Loucy (cell line): ENCODE measurements at regions not wholly inside any gene's neighbourhood (a gene's known extent, or its start where the extent isn't known, plus 50 kb on each side); places are given as distances from the start of the nearest gene placed in this dataset.

Source experiments
- H2AFZ ChIP-seq: fragments of 200-600 bp; sonication (generic); 2 replicates; pipeline ENCODE4 v1.6.0; 2016; ENCODE audit warnings: antibody characterized with exemption, mild to moderate bottlenecking, low read length, moderate library complexity
- H3F3A ChIP-seq: fragments of 200-600 bp; 2 replicates; pipeline ENCODE4 v1.6.0; 2016; ENCODE audit warnings: antibody characterized with exemption, low read depth, mild to moderate bottlenecking
- H3K27me3 ChIP-seq: fragments of 200-600 bp; sonication (generic); 2 replicates; pipeline ENCODE4 v1.6.1; 2014; ENCODE audit warnings: low read length, mild to moderate bottlenecking; ENCODE audit not compliant: insufficient read depth, poor library complexity, severe bottlenecking
- H3K36me3 ChIP-seq: fragments of 200-600 bp; sonication (generic); 2 replicates; pipeline ENCODE4 v1.6.1; 2016; ENCODE audit warnings: low read length; ENCODE audit not compliant: insufficient read depth
- H3K4me1 ChIP-seq: fragments of 200-600 bp; sonication (generic); 2 replicates; pipeline ENCODE4 v1.5.1; 2014; ENCODE audit warnings: low read length, mild to moderate bottlenecking; ENCODE audit not compliant: insufficient read depth, poor library complexity, severe bottlenecking
- H3K4me2 ChIP-seq: fragments of 200-600 bp; sonication (generic); 2 replicates; pipeline ENCODE4 v1.6.0; 2014; ENCODE audit warnings: antibody characterized with exemption, low read length, low read depth, mild to moderate bottlenecking; ENCODE audit not compliant: poor library complexity, severe bottlenecking
- H3K4me3 ChIP-seq: fragments of 200-600 bp; sonication (generic); 2 replicates; pipeline ENCODE4 v1.5.1; 2014; ENCODE audit warnings: low read length, mild to moderate bottlenecking, mixed read lengths; ENCODE audit not compliant: poor library complexity, severe bottlenecking
- H3K79me2 ChIP-seq: fragments of 200-600 bp; sonication (generic); 2 replicates; pipeline ENCODE4 v1.6.1; 2014; ENCODE audit warnings: low read length; ENCODE audit not compliant: insufficient read depth
- H3K9ac ChIP-seq: fragments of 200-600 bp; sonication (generic); 2 replicates; pipeline ENCODE4 v1.6.0; 2014; ENCODE audit warnings: mild to moderate bottlenecking, low read depth, low read length, moderate library complexity; ENCODE audit not compliant: poor library complexity, severe bottlenecking
- H3K9me2 ChIP-seq: fragments of 200-600 bp; sonication (generic); replicated peaks from 2 replicates; pipeline ENCODE4 v1.6.1; 2016; ENCODE audit warnings: low read depth, low read length, mixed read lengths
- H3K9me3 ChIP-seq: fragments of 200-600 bp; sonication (generic); 2 replicates; pipeline ENCODE4 v1.6.1; 2014; ENCODE audit warnings: mild to moderate bottlenecking, antibody characterized with exemption, low read length, low read depth; ENCODE audit not compliant: insufficient read depth
- H4K20me1 ChIP-seq: fragments of 200-600 bp; sonication (generic); 2 replicates; pipeline ENCODE4 v1.6.0; 2014; ENCODE audit warnings: antibody characterized with exemption, low read length, mild to moderate bottlenecking; ENCODE audit not compliant: insufficient read depth, poor library complexity, severe bottlenecking
- CTCF ChIP-seq: fragments of 200-600 bp; sonication (generic); conservative IDR thresholded peaks from 2 replicates; pipeline ENCODE4 v1.5.1; 2014; ENCODE audit warnings: mild to moderate bottlenecking, antibody characterized with exemption, low read length
- EZH2phosphoT487 ChIP-seq: fragments of 200-600 bp; IDR thresholded peaks from 2 replicates; pipeline ENCODE4 v1.6.1; 2018; ENCODE audit warnings: antibody characterized with exemption, mild to moderate bottlenecking, moderate library complexity, borderline replicate concordance

GRCh38 chr10:61217851-61218565 lies 235.2 kb downstream of the TMEM26 start:
- no peak overlapping the region for H3K4me3 ChIP-seq
- H2AFZ ChIP-seq: no peak overlapping the region
- no peaks in the 10 kb centered on the region for H3K4me1 ChIP-seq
- H3K4me2 ChIP-seq: no peak overlapping the region
- H3K36me3 ChIP-seq: no peaks in the 10 kb centered on the region
- H3K9ac ChIP-seq: no peak overlapping the region
- H3K79me2 ChIP-seq: no peaks in the 10 kb centered on the region
- H3K9me3 ChIP-seq: no peaks in the 10 kb centered on the region
- H3K9me2 ChIP-seq: no peaks in the 10 kb centered on the region
- H3K27me3 ChIP-seq: no peaks in the 10 kb centered on the region
- no peaks in the 10 kb centered on the region for H4K20me1 ChIP-seq
- no peaks in the 10 kb centered on the region for H3F3A ChIP-seq
- TF ChIP-seq CTCF: no peak
- no peak for TF ChIP-seq EZH2phosphoT487

DNA sequence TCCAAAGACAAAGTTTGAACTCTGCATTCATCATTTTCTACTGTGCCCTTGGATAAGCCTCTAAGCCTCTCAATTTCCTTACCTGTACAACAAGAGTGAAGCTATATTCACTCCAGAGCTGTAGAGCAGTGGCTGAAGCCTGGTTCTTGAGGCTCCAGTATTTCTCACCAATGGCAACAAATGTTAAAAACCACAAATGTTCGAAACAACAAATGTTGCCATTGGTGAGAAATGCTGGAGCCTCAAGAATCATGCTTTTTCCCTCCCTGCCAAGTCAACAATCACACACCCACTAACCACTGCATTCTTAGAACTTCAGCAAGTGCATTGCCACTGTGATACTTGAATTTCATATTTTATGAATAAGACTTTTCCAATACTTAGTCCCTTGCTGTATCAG lies 237.9 kb downstream of the TMEM26 start:
- Histone ChIP-seq H3K9me2 (no peaks in the 10 kb centered on the region), H3K27me3 (no peaks in the 10 kb centered on the region), H2AFZ (no peak overlapping the region), H3F3A (no peaks in the 10 kb centered on the region), H3K9me3 (no peaks in the 10 kb centered on the region), H3K79me2 (no peaks in the 10 kb centered on the region), H3K9ac (no peak overlapping the region), H3K4me3 (no peak overlapping the region), H4K20me1 (no peaks in the 10 kb centered on the region), H3K36me3 (no peaks in the 10 kb centered on the region), H3K4me2 (no peak overlapping the region), H3K4me1 (no peaks in the 10 kb centered on the region)
- TF ChIP-seq EZH2phosphoT487 (no peak), CTCF (no peak)

GRCh38 chr10:61211468-61211867 lies 241.7 kb downstream of the TMEM26 start:
- Histone ChIP-seq H3K27me3 (no peaks in the 10 kb centered on the region), H3K9me2 (no peaks in the 10 kb centered on the region), H3K36me3 (no peaks in the 10 kb centered on the region), H3K9ac (no peak overlapping the region), H3F3A (no peaks in the 10 kb centered on the region), H3K79me2 (no peaks in the 10 kb centered on the region), H4K20me1 (no peaks in the 10 kb centered on the region), H2AFZ (no peak overlapping the region), H3K4me1 (no peaks in the 10 kb centered on the region), H3K4me3 (no peak overlapping the region), H3K4me2 (no peak overlapping the region), H3K9me3 (no peaks in the 10 kb centered on the region)
- TF ChIP-seq CTCF (no peak), EZH2phosphoT487 (no peak)
